Esophagus muscularis mucosa (tissue), 4 donors: ENCODE measurements at regions not wholly inside any gene's neighbourhood (a gene's known extent, or its start where the extent isn't known, plus 50 kb on each side); places are given as distances from the start of the nearest gene placed in this dataset.

Experiments used
- DNase-seq: peaks from one replicate; pipeline ENCODE4 v3.0.0-alpha.2; 2017; ENCODE audit errors: extremely low spot score
- H3K27ac ChIP-seq, 4 donors: fragments of 200-600 bp; sonication (generic); replicated peaks in 1 of 4; 1 replicate in 3 of 4; 2 replicates in 1 of 4; pipeline ENCODE4 v1.5.1; 2016 to 2019; ENCODE audit warnings: mild to moderate bottlenecking in 1 of 4
- H3K27me3 ChIP-seq, 4 donors: fragments of 200-600 bp; sonication (generic); one replicate each; pipeline versions ENCODE4 v1.5.1 to v1.6.0; 2016 to 2019
- H3K36me3 ChIP-seq, 4 donors: fragments of 200-600 bp; sonication (generic); one replicate each; pipeline ENCODE4 v1.5.1; 2016 to 2019
- H3K4me1 ChIP-seq, 4 donors: fragments of 200-600 bp; sonication (generic); one replicate each; pipeline ENCODE4 v1.5.1; 2016 to 2019
- H3K4me3 ChIP-seq, 4 donors: fragments of 200-600 bp; sonication (generic); 1 replicate in 2 of 4; 2 replicates in 2 of 4; pipeline ENCODE4 v1.5.1; 2016 to 2019; ENCODE audit warnings: mild to moderate bottlenecking in 4 of 4, moderate library complexity in 1 of 4
- H3K9me3 ChIP-seq, 4 donors: fragments of 200-600 bp; sonication (generic); 1 replicate in 3 of 4; 2 replicates in 1 of 4; pipeline ENCODE4 v1.5.1; 2016 to 2019
- CTCF ChIP-seq, 3 experiments: fragments of 200-600 bp in 2 of 3; fragments of 450-650 bp in 1 of 3; sonication (generic) in 2 of 3; IDR thresholded peaks; one replicate each; pipeline ENCODE4 v1.5.1; 2017 to 2019; ENCODE audit warnings: antibody characterized with exemption in 3 of 3, mild to moderate bottlenecking in 2 of 3, moderate library complexity in 1 of 3
- EP300 ChIP-seq: sonication (generic); formaldehyde crosslinking; IDR thresholded peaks from one replicate; pipeline ENCODE4 v1.6.1; 2017; ENCODE audit warnings: antibody characterized with exemption
- POLR2A ChIP-seq: fragments of 450-650 bp; IDR thresholded peaks from one replicate; pipeline ENCODE4 v1.6.1; 2017; ENCODE audit warnings: antibody characterized with exemption, moderate library complexity, mild to moderate bottlenecking, low read depth
- POLR2AphosphoS5 ChIP-seq, 2 donors: sonication (generic); formaldehyde crosslinking; IDR thresholded peaks; one replicate each; pipeline ENCODE4 v1.6.1; 2017; ENCODE audit warnings: antibody characterized with exemption in 2 of 2
- WGBS: methylation state at CpG from one replicate; pipeline ENCODE4 v1.1.5; 2018; 5-methylcytosine and 5-hydroxymethylcytosine counted together
- intact Hi-C: fragments of 100-400 bp; cut with DNase I; formaldehyde crosslinking; loops from one replicate; pipeline ENCODE4 v1.15.1; 2023

GRCh38 chr18:1103537-1103936, 198.9 kb downstream of the ADCYAP1 start:
- DNase-seq, result no peak
- H3K27ac ChIP-seq, result no peak overlapping the region
- H3K4me3 ChIP-seq, result no peak overlapping the region
- H3K9me3 ChIP-seq, result no peaks in the 10 kb centered on the region
- 65% methylated on average over 2 of the region's 2 CpGs for WGBS
- no peaks in the 10 kb centered on the region for H3K36me3 ChIP-seq
- intact Hi-C loops, result no loop called here
- TF ChIP-seq EP300 (no peak), POLR2A (no peak), CTCF (IDR thresholded peaks at IDR 0.05) (no peak), POLR2AphosphoS5 (IDR thresholded peaks at IDR 0.05) (no peak)
- no peaks in the 10 kb centered on the region for H3K27me3 ChIP-seq
- H3K4me1 ChIP-seq, result no peaks in the 10 kb centered on the region

DNA sequence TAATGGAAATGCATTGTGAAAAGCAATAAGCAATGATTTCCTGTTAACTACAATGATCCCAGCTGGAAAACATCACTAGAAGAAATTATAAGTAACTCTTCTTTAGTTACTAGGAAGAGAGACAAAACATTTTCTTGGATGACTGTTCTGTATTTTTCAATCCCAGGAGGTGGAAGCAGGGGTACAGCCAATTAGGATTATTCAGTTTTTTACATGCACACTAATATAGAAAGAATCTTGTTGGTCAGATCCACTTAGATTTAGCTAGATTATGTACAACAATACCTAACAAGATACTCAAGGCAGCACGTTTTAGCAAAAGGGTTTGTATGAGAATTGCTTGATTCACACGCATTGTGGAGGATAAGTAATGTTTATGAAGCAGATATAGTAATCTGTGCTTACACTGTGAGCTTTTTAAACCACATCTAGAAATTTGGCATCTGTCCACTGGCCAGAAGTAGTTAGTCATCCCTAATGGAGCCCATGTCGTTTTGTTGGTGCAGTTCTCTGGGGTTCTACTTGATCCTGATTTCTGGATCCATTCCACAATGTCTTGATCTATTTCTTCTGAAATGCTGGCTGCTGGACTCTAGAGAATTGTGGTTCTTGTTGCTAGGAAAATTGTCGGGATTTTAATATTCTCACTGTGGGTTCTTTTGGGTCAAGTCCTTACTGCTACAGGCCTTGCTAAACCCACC, 199.7 kb downstream of the ADCYAP1 start:
- 45% methylated on average over 4 of the region's 4 CpGs for WGBS
- H3K27ac ChIP-seq, result no peak overlapping the region

DNA sequence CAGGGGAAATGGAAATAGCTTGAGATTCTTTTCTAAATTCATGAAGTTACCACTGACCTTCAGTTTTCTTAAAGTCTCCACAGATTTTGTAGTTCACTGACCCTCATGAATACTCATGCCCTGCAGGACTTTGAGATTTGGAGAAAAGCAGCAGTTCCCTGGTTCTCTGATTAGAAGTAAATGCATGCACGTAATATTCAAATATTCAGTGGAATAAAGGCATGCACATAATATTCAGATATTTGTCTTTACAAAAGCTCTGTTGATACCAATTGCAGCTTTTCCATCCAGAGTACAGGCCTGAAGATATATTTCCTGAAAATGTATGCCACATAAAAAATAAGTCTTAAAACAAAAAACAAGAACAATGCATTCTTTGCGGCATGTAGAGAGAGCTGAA, 219.8 kb downstream of the ADCYAP1 start:
- H3K27ac ChIP-seq, result no peak overlapping the region
- peaks cover 0 to 4% (median 2%) of the 10 kb centered on the region in 4 donors for H3K9me3 ChIP-seq
- 96% methylated on average over 2 of the region's 2 CpGs for WGBS
- intact Hi-C loops, result no loop called here
- H3K4me3 ChIP-seq, result no peak overlapping the region
- no peaks in the 10 kb centered on the region for H3K36me3 ChIP-seq
- no peak for DNase-seq
- H3K4me1 ChIP-seq, result no peaks in the 10 kb centered on the region
- no peaks in the 10 kb centered on the region for H3K27me3 ChIP-seq
- TF ChIP-seq EP300 (no peak), POLR2A (no peak), CTCF (IDR thresholded peaks at IDR 0.05) (no peak), POLR2AphosphoS5 (IDR thresholded peaks at IDR 0.05) (no peak)

More for the DNA sequence above, 199.7 kb downstream of the ADCYAP1 start:
- no peaks in the 10 kb centered on the region for H3K36me3 ChIP-seq
- H3K9me3 ChIP-seq, result no peaks in the 10 kb centered on the region
- TF ChIP-seq EP300, result no peak
- TF ChIP-seq CTCF (IDR thresholded peaks at IDR 0.05), result no peak
- no peak for TF ChIP-seq POLR2A
- TF ChIP-seq POLR2AphosphoS5 (IDR thresholded peaks at IDR 0.05), result no peak
- intact Hi-C loops, result no loop called here
- no peaks in the 10 kb centered on the region for H3K4me1 ChIP-seq
- no peak for DNase-seq
- H3K27me3 ChIP-seq, result no peaks in the 10 kb centered on the region
- H3K4me3 ChIP-seq, result no peak overlapping the region

- TF ChIP-seq POLR2A (no peak), POLR2AphosphoS5 (IDR thresholded peaks at IDR 0.05) (no peak), CTCF (IDR thresholded peaks at IDR 0.05) (no peak), EP300 (no peak)
- intact Hi-C loops, result no loop called here
- H3K4me3 ChIP-seq, result no peak overlapping the region
- no peaks in the 10 kb centered on the region for H3K27me3 ChIP-seq
- H3K4me1 ChIP-seq, result no peaks in the 10 kb centered on the region
- H3K36me3 ChIP-seq, result no peaks in the 10 kb centered on the region
- no peaks in the 10 kb centered on the region for H3K9me3 ChIP-seq
- WGBS, result 45% methylated on average over 2 of the region's 2 CpGs
- no peak for DNase-seq
- H3K27ac ChIP-seq, result no peak overlapping the region
Observed at GRCh38 chr18:1133541-1133940, 228.9 kb downstream of the ADCYAP1 start.

- TF ChIP-seq POLR2A, result no peak
- no peak for TF ChIP-seq EP300
- TF ChIP-seq POLR2AphosphoS5 (IDR thresholded peaks at IDR 0.05), result no peak
- no peak for TF ChIP-seq CTCF (IDR thresholded peaks at IDR 0.05)
- 67% methylated on average over 1 of the region's 1 CpG for WGBS
- Histone ChIP-seq H3K4me1 (no peaks in the 10 kb centered on the region), H3K27ac (no peak overlapping the region), H3K27me3 (no peaks in the 10 kb centered on the region), H3K9me3 (peaks cover 0 to 14% (median 4%) of the 10 kb centered on the region in 4 donors), H3K4me3 (no peak overlapping the region), H3K36me3 (no peaks in the 10 kb centered on the region)
- no peak for DNase-seq
- intact Hi-C loops, result no loop called here
Observed at GRCh38 chr18:1147730-1148129, 243.1 kb downstream of the ADCYAP1 start.
